Osteoblast (primary cell): ENCODE measurements at regions not wholly inside any gene's neighbourhood (a gene's known extent, or its start where the extent isn't known, plus 50 kb on each side); places are given as distances from the start of the nearest gene placed in this dataset.

Experiments
- DNase-seq: peaks from one replicate; pipeline ENCODE4 v3.0.0; 2011; ENCODE audit warnings: low spot score, mixed read lengths; ENCODE audit not compliant: insufficient read length; ENCODE audit errors: missing footprints
- H2AFZ ChIP-seq: 2 replicates; pipeline ENCODE4 v1.6.0; 2011; ENCODE audit warnings: mild to moderate bottlenecking, low read length
- H3K27ac ChIP-seq: 2 replicates; pipeline ENCODE4 v1.5.1; 2011; ENCODE audit warnings: mild to moderate bottlenecking, low read depth, low read length, moderate library complexity
- H3K27me3 ChIP-seq: 2 replicates; pipeline ENCODE4 v1.6.0; 2012; ENCODE audit warnings: mild to moderate bottlenecking, control low read depth, inconsistent platforms, low read length, moderate library complexity; ENCODE audit not compliant: insufficient read depth
- H3K36me3 ChIP-seq: 2 replicates; pipeline ENCODE4 v1.5.1; 2011; ENCODE audit warnings: mild to moderate bottlenecking, low read length, control low read depth, moderate library complexity; ENCODE audit not compliant: insufficient read depth
- H3K4me1 ChIP-seq: 2 replicates; pipeline ENCODE4 v1.5.1; 2011; ENCODE audit warnings: mild to moderate bottlenecking, low read length, control low read depth, moderate library complexity; ENCODE audit not compliant: insufficient read depth
- H3K4me2 ChIP-seq: 2 replicates; pipeline ENCODE4 v1.6.0; 2011; ENCODE audit warnings: mild to moderate bottlenecking, low read length; ENCODE audit not compliant: insufficient read depth
- H3K4me3 ChIP-seq: fragments of 200-600 bp; sonication (generic); 3 replicates; pipeline ENCODE4 v1.5.1; 2012; ENCODE audit warnings: mild to moderate bottlenecking, low read length, inconsistent platforms; ENCODE audit not compliant: insufficient read depth
- H3K79me2 ChIP-seq: 2 replicates; pipeline ENCODE4 v1.6.0; 2012; ENCODE audit warnings: mild to moderate bottlenecking, low read length, control low read depth, inconsistent platforms; ENCODE audit not compliant: insufficient read depth
- H3K9me3 ChIP-seq: 2 replicates; pipeline ENCODE4 v1.5.1; 2011; ENCODE audit warnings: low read depth, low read length, control low read depth
- H4K20me1 ChIP-seq: 2 replicates; pipeline ENCODE4 v1.6.0; 2012; ENCODE audit warnings: mild to moderate bottlenecking, low read length, control low read depth; ENCODE audit not compliant: insufficient read depth
- TF ChIP-seq, protein P1 (sequence below): IDR thresholded peaks from 2 replicates; pipeline ENCODE4 v1.5.1; 2011; ENCODE audit warnings: mild to moderate bottlenecking, low read depth, low read length, moderate library complexity; ENCODE audit errors: extremely low read depth

DNA sequence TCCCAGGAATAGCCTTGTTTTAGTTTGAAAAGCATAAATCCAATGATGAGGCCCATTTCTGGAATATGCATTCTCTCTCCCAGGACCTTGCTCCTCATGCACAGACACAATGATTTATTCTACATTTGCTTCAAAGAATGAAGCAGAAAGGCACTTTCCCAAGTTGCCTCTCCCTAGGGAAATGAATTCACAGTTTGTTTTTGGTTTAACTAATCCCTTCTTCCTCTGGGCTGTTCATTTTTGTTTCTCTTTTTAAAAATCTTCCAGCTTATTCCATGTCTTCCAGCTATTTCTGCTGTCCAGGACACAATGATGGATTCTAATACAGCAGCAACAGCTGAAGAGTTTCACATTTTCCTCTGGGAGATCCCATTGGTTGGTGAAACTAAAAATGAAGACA is 1529.2 kb upstream of the TENM4 start:
- no peak for DNase-seq
- no peak overlapping the region for H3K27ac ChIP-seq
- no peaks in the 10 kb centered on the region for H3K4me1 ChIP-seq
- H3K36me3 ChIP-seq, result no peaks in the 10 kb centered on the region
- H3K4me2 ChIP-seq, result no peak overlapping the region
- H4K20me1 ChIP-seq, result no peaks in the 10 kb centered on the region
- TF ChIP-seq, protein P1, sequence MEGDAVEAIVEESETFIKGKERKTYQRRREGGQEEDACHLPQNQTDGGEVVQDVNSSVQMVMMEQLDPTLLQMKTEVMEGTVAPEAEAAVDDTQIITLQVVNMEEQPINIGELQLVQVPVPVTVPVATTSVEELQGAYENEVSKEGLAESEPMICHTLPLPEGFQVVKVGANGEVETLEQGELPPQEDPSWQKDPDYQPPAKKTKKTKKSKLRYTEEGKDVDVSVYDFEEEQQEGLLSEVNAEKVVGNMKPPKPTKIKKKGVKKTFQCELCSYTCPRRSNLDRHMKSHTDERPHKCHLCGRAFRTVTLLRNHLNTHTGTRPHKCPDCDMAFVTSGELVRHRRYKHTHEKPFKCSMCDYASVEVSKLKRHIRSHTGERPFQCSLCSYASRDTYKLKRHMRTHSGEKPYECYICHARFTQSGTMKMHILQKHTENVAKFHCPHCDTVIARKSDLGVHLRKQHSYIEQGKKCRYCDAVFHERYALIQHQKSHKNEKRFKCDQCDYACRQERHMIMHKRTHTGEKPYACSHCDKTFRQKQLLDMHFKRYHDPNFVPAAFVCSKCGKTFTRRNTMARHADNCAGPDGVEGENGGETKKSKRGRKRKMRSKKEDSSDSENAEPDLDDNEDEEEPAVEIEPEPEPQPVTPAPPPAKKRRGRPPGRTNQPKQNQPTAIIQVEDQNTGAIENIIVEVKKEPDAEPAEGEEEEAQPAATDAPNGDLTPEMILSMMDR, result no peak
- no peaks in the 10 kb centered on the region for H3K27me3 ChIP-seq
- H3K4me3 ChIP-seq, result no peak overlapping the region
- H3K79me2 ChIP-seq, result no peaks in the 10 kb centered on the region
- no peak overlapping the region for H2AFZ ChIP-seq
- no peaks in the 10 kb centered on the region for H3K9me3 ChIP-seq

DNA sequence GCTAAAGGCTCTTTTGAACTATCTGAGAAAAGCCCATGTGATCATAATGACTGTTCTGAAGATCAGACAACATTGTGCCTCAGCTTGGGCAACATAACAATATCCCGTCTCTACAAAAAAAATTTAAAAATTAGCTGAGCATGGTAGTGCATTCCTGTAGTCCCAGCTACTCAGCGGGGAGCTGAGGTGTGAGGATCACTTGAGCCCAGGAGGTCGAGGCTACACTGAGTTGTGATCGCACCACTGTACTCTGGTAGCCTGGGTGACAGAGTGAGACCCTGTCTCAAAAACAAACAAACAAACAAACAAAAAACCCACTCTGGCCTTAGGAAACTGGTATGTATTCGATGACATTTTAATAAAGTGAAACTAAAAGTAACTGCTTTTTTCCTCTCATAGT is 1526.8 kb upstream of the TENM4 start:
- no peaks in the 10 kb centered on the region for H3K36me3 ChIP-seq
- no peaks in the 10 kb centered on the region for H3K9me3 ChIP-seq
- no peak for DNase-seq
- no peaks in the 10 kb centered on the region for H3K79me2 ChIP-seq
- H3K27ac ChIP-seq, result no peak overlapping the region
- H3K4me3 ChIP-seq, result no peak overlapping the region
- no peaks in the 10 kb centered on the region for H3K27me3 ChIP-seq
- H3K4me2 ChIP-seq, result peak overlapping the region; percentile 28
- no peaks in the 10 kb centered on the region for H3K4me1 ChIP-seq
- H4K20me1 ChIP-seq, result no peaks in the 10 kb centered on the region
- TF ChIP-seq, protein P1, result no peak
- H2AFZ ChIP-seq, result peak overlapping the region; percentile 36

DNA sequence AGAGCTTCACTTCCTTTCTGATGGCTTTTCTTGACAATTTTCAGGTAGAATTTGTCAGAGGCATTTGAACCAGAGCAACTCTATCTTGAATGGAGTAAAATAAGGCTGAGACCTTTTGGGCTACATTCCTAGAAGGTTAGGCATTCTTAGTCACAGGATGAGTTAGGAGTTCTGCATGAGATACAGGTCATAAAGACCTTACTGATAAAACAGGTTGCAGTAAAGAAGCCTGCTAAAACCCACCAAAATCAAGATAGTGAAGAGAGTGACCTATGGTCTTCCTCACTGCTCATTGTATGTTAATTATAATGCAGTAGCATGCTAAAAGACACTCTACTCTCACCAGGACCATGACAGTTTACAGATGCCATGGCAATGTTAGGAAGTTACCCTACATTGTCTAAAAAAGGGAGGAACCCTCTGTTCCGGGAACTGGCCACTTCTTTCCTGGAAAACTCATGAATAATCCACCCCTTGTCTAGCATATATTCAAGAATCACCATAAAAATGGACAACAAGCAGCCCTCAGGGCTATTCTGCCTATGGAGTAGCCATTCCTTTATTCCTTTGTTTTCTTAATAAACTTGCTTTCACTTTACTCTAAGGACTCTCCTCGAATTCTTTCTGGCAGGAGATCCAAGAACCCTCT is 1519.7 kb upstream of the TENM4 start:
- Histone ChIP-seq H3K9me3 (no peaks in the 10 kb centered on the region), H3K4me2 (no peak overlapping the region), H3K27me3 (no peaks in the 10 kb centered on the region), H3K36me3 (no peaks in the 10 kb centered on the region), H3K4me1 (no peaks in the 10 kb centered on the region), H3K4me3 (no peak overlapping the region), H2AFZ (no peak overlapping the region), H4K20me1 (no peaks in the 10 kb centered on the region), H3K79me2 (no peaks in the 10 kb centered on the region), H3K27ac (no peak overlapping the region)
- no peak for DNase-seq
- TF ChIP-seq, protein P1, result no peak

DNA sequence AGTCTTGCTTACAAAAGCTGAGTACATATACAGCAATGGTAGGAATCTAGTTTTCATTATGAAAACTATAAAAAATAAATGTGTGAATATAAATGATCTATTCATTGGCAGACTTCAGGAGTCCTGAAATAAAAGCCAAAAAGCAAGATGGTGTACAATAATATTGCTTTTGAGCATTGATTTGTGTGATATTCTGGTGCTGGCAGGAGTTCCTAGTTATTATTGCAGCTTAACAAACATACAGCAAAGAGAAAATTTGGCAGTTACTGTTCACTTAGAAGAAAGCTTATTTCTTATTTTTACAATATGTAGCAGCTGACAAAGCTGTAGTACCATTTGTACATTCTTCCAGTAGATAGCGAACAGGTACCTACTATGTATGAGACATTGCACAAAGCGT is 1518.9 kb upstream of the TENM4 start:
- Histone ChIP-seq H3K9me3 (no peaks in the 10 kb centered on the region), H3K4me2 (no peak overlapping the region), H3K4me3 (no peak overlapping the region), H4K20me1 (no peaks in the 10 kb centered on the region), H3K36me3 (no peaks in the 10 kb centered on the region), H3K27ac (no peak overlapping the region), H3K79me2 (no peaks in the 10 kb centered on the region), H2AFZ (no peak overlapping the region), H3K27me3 (no peaks in the 10 kb centered on the region), H3K4me1 (no peaks in the 10 kb centered on the region)
- TF ChIP-seq, protein P1, result no peak
- DNase-seq, result no peak
